HL-60/S4 treated with retinoic acid at 250 ng/mL for 4 days and 3 days (cell line): ENCODE measurements at regions not wholly inside any gene's neighbourhood (a gene's known extent, or its start where the extent isn't known, plus 50 kb on each side); places are given as distances from the start of the nearest gene placed in this dataset.

Experiments used
- in situ Hi-C: fragments of 300-500 bp; cut with MboI; formaldehyde crosslinking; loops from 2 replicates; pipeline ENCODE4 v1.7.0; 2022; ENCODE audit warnings: low sequenced_read_pairs

DNA sequence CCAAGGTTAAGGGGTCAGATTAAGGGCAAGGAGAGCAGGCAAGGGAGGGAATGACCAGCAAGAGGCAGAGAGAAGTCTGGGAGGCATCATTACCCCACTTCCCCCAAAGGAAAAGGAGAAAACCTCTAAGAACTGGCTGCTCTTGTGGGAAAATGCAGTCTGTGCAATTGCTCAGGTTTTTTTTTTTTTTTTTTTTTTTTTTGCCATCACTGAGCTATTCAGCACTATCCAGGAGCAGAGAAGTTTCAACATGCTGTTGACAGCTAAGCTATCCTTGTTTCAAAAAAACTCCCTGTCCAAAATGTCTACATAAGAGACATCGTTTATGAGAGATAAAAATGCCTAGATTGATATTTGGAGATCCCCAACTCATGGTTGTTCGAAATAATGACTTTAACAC is 345.4 kb downstream of the TDRD15 start:
- in situ Hi-C loops, result no loop called here

GRCh38 chr2:21469564-21469963 is 345.8 kb downstream of the TDRD15 start:
- in situ Hi-C loops, result no loop called here

- in situ Hi-C loops, result no loop called here
These were observed 356.4 kb downstream of the TDRD15 start for GRCh38 chr2:21480162-21480561.

- in situ Hi-C loops, result no loop called here
These were observed 360.9 kb downstream of the TDRD15 start for GRCh38 chr2:21484643-21485042.

DNA sequence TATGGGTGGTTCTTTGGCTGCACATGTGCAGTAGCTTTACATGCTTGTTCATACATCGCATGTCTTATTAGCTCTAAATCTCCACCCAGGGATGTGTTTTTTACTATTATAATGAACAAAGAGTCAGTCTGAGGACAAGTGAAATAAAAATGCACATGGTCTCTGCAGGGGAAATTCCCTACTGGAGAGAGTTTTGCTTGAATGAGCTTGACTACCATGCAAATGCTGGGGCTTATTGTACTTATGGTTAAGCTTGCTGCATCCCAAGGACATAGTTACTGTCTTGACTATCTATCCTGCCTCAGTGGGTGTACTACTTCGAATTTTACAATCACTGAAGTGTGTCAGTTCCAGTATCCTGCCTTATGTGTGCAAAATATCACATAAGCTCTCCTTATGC is 362.7 kb downstream of the TDRD15 start:
- in situ Hi-C loops, result no loop called here

DNA sequence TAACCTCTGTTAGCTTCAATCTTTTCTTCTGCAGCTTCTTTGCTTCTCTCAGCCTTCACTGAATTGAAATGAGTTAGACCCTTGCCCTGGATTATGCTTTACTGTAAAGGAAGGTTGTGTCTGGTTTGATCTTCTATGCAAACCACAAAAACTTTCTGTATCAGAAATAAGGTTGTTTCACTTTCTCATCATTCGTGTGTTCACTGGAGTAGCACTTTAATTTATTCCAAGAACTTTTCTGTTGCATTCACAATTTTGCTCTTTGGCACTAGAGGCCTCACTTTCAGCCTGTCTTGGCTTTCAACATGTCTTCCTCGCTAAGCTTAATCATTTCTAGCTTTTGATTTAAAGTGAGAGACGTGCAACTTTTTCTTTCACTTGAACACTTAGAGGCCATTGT is 365.3 kb downstream of the TDRD15 start:
- in situ Hi-C loops, result no loop called here

GRCh38 chr2:21498016-21498415 is 374.2 kb downstream of the TDRD15 start:
- in situ Hi-C loops, result no loop called here

DNA sequence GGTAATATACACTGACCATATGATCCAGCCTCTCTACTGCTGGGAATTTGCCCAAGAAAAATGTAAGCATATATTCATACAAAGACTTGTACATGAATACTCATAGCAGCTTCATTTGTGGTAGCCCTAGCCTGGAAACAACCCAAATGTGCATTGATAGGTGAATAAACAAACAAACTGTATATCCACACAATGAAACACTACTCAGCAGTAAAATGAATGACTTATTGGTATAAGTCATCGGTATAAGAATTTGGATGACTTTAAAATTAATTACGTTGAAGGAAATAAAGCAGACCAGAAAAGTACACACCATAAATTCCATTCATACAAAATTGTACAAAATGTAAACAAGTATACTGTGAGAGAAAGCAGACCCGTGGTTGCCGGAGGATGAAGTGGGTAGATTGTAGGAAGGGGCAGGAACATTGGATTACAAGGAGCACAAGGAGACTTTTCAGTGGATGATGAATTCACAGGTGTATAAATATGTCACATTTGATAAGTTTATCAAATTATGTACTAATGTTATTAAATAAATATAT is 376.7 kb downstream of the TDRD15 start:
- in situ Hi-C loops, result no loop called here

GRCh38 chr2:21501376-21502027 is 377.7 kb downstream of the TDRD15 start:
- in situ Hi-C loops, result no loop called here

- in situ Hi-C loops, result no loop called here
These were observed 392.1 kb downstream of the TDRD15 start for GRCh38 chr2:21515903-21516302.

GRCh38 chr2:21519412-21519811 is 395.6 kb downstream of the TDRD15 start:
- in situ Hi-C loops, result no loop called here

GRCh38 chr2:21519821-21520220 is 396.1 kb downstream of the TDRD15 start:
- in situ Hi-C loops, result no loop called here

DNA sequence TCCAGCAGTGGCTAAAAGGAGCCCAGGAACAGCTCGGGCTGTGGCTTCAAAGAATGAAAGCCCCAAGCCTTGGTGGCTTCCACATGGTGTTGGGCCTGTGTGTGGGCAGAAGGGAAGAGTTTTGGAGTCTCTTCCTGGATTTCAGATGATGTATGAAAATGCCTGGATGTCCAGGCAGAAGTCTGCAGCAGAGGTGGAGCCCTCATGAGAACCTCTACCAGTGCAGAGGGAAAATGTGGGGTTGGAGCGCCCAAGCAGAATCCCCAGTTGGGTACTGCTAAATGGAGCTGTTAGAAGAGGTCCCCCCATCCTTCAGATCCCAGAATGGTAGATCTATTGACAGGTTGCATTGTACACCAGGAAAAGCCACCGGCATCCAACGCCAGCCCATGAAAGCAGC is 412.1 kb downstream of the TDRD15 start:
- in situ Hi-C loops, result no loop called here

- in situ Hi-C loops, result no loop called here
These were observed 415.9 kb downstream of the TDRD15 start for GRCh38 chr2:21539685-21540084.

DNA sequence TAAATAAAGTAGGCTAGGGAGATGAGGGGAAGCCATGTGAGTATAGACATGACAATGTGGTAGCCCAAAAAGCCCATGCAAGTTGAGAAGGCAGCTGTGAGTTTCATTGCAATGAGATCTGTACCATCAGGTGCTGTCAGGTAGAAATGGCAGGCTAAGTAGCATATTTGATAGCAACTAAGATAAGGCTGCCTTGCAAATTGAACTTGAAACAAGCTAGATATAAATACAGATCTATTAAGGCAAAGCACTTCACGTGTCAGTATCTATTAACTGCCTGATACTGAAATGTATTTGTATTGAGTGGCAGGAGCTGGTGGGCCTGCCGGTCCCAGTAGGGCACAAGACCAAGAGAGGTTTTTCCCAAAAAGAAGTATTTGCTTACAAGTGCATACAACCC is 419.9 kb downstream of the TDRD15 start:
- in situ Hi-C loops, result no loop called here

DNA sequence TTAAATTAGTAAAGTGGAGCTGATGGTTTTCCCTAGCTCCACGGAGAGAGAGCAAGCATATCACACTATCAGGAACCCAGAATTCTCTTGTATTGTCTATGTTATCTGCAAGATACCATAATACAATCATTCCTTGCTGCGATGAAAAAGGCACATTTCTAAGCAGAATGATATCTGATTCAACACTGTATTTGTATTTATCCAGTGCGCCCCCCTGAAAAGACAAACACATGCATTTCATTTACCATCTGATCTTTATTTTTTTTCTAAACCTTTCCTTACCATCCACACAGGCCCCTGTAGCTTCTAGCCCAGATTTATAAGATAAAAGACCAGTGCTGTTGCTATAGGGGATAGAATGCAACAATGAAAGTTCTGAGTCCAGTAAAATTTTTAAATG is 420.6 kb downstream of the TDRD15 start:
- in situ Hi-C loops, result no loop called here

- in situ Hi-C loops, result no loop called here
These were observed 429.2 kb downstream of the TDRD15 start for GRCh38 chr2:21552981-21553380.

GRCh38 chr2:21559351-21559750 is 435.6 kb downstream of the TDRD15 start:
- in situ Hi-C loops, result no loop called here

DNA sequence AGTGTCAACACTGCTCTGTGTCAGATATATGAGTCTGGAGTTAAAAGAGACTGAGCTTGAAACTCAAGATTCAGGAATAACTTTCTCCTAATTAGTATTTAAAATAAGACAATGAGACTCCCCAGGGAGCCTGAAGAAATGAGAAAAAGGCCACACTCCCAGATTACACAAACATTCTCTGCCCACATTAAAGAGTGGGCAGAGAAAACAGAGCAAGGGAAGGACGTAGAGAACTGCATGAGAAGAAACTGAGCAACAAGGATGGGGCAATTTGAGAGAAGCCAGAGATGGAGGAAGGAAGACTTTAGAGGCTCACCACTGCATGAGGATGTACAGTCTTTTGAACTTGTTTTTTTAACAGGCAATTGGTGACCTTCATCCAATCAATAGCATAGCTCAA is 438.2 kb downstream of the TDRD15 start:
- in situ Hi-C loops, result no loop called here

- in situ Hi-C loops, result no loop called here
These were observed 443.6 kb downstream of the TDRD15 start for GRCh38 chr2:21567395-21567794.

- in situ Hi-C loops, result no loop called here
These were observed 447.9 kb downstream of the TDRD15 start for GRCh38 chr2:21571686-21572085.

DNA sequence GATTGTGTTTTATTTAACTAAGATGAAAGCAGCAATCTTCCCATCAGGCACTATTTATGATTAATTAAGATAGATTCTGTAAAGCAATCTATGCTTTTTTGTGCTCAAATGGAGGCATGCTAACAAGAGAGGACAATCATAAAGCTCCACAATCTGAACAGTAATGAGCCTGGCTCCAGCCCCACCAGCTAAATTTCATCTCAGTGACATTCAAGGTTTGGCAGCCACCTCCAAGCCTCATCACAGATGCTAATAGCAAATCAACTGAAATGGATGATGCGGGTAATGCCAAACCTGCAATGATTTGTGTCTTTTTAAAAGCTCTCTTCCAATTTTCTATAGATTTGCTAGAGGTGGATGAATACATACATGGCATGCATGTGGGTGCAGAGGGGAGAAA is 456.6 kb downstream of the TDRD15 start:
- in situ Hi-C loops, result no loop called here

DNA sequence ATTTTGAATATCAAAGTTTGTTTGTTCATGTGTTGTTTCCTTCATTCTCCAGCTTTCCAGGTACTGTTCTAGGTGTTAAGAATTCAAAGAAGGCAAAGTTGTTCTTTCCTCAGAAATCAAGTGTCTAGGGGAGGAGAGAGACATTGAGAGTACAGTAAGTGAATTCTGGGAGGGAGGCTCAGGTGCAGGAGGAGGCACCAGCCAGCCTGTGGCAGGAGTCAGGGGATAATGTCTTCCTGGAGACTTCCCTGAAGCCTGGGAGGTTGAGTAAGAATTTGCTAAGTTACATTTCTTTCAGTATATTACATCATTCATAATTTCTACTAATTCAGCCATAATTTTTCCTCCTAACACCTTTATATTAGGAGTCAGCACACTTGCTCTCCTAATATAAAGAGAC is 462.1 kb downstream of the TDRD15 start:
- in situ Hi-C loops, result no loop called here
